Thymus (tissue), 11 donors: ENCODE measurements at regions not wholly inside any gene's neighbourhood (a gene's known extent, or its start where the extent isn't known, plus 50 kb on each side); places are given as distances from the start of the nearest gene placed in this dataset.

Experiments
- DNase-seq, 9 donors: peaks; one replicate each; pipeline ENCODE4 v3.0.0-alpha.2; 2013; ENCODE audit warnings: low spot score in 9 of 9, low read depth in 6 of 9, missing footprints in 1 of 9
- H3K27ac ChIP-seq, 2 donors: one replicate each; pipeline ENCODE4 v1.5.1; 2013; ENCODE audit warnings: control low read depth in 1 of 2, low read depth in 1 of 2, low read length in 1 of 2, mild to moderate bottlenecking in 1 of 2, moderate library complexity in 1 of 2
- H3K27me3 ChIP-seq, 2 donors: one replicate each; pipeline ENCODE4 v1.5.1; 2013; ENCODE audit warnings: low read length in 1 of 2; ENCODE audit not compliant: control insufficient read depth in 2 of 2, insufficient read depth in 1 of 2
- H3K36me3 ChIP-seq, 2 donors: one replicate each; pipeline ENCODE4 v1.5.1; 2013; ENCODE audit warnings: low read length in 1 of 2, mild to moderate bottlenecking in 1 of 2, moderate library complexity in 1 of 2; ENCODE audit not compliant: control insufficient read depth in 2 of 2, insufficient read depth in 2 of 2
- H3K4me1 ChIP-seq, 2 donors: one replicate each; pipeline ENCODE4 v1.5.1; 2013; ENCODE audit warnings: low read length in 2 of 2; ENCODE audit not compliant: control insufficient read depth in 2 of 2, insufficient read depth in 2 of 2
- H3K4me3 ChIP-seq, 2 donors: one replicate each; pipeline ENCODE4 v1.5.1; 2013; ENCODE audit warnings: low read length in 2 of 2, control low read depth in 1 of 2, mild to moderate bottlenecking in 1 of 2
- H3K9me3 ChIP-seq, 2 donors: one replicate each; pipeline ENCODE4 v1.5.1; 2013; ENCODE audit warnings: low read length in 1 of 2, mild to moderate bottlenecking in 1 of 2; ENCODE audit not compliant: control insufficient read depth in 2 of 2, insufficient read depth in 1 of 2
- WGBS: extraction: QIAGEN DNeasy Blood & Tissue Kit; methylation state at CpG from one replicate; pipeline ENCODE4 v1.1.7; 2013; 5-methylcytosine and 5-hydroxymethylcytosine counted together
- donor health status: healthy.

- no peak for DNase-seq
- Histone ChIP-seq H3K4me1 (no peaks in the 10 kb centered on the region), H3K27me3 (no peaks in the 10 kb centered on the region), H3K4me3 (no peak overlapping the region), H3K36me3 (no peaks in the 10 kb centered on the region), H3K27ac (no peak overlapping the region), H3K9me3 (no peaks in the 10 kb centered on the region)
- WGBS, result 89% methylated on average over 4 of the region's 4 CpGs
Measured at GRCh38 chr1:73824065-73824464, 373.9 kb downstream of the LRRIQ3 start.

- H3K36me3 ChIP-seq, result no peaks in the 10 kb centered on the region
- H3K27me3 ChIP-seq, result no peaks in the 10 kb centered on the region
- DNase-seq, result no peak
- no peak overlapping the region for H3K27ac ChIP-seq
- no peak overlapping the region for H3K4me3 ChIP-seq
- H3K4me1 ChIP-seq, result no peaks in the 10 kb centered on the region
- H3K9me3 ChIP-seq, result no peaks in the 10 kb centered on the region
Measured at GRCh38 chr1:73821520-73821919, 376.5 kb downstream of the LRRIQ3 start.

GRCh38 chr1:73820843-73821242 is 377.1 kb downstream of the LRRIQ3 start:
- H3K27me3 ChIP-seq, result no peaks in the 10 kb centered on the region
- no peak overlapping the region for H3K4me3 ChIP-seq
- DNase-seq, result no peak
- H3K27ac ChIP-seq, result no peak overlapping the region
- no peaks in the 10 kb centered on the region for H3K9me3 ChIP-seq
- no peaks in the 10 kb centered on the region for H3K36me3 ChIP-seq
- H3K4me1 ChIP-seq, result no peaks in the 10 kb centered on the region
- WGBS, result 99% methylated on average over 1 of the region's 1 CpG

GRCh38 chr1:73813716-73814115 is 384.3 kb downstream of the LRRIQ3 start:
- WGBS, result 77% methylated on average over 2 of the region's 2 CpGs
- no peaks in the 10 kb centered on the region for H3K4me1 ChIP-seq
- H3K9me3 ChIP-seq, result no peaks in the 10 kb centered on the region
- no peaks in the 10 kb centered on the region for H3K27me3 ChIP-seq
- no peak overlapping the region for H3K27ac ChIP-seq
- DNase-seq, result no peak
- H3K36me3 ChIP-seq, result no peaks in the 10 kb centered on the region
- no peak overlapping the region for H3K4me3 ChIP-seq

- no peaks in the 10 kb centered on the region for H3K36me3 ChIP-seq
- H3K9me3 ChIP-seq, result no peaks in the 10 kb centered on the region
- H3K4me3 ChIP-seq, result no peak overlapping the region
- H3K4me1 ChIP-seq, result no peaks in the 10 kb centered on the region
- no peak for DNase-seq
- no peaks in the 10 kb centered on the region for H3K27me3 ChIP-seq
- no peak overlapping the region for H3K27ac ChIP-seq
- 87% methylated on average over 2 of the region's 2 CpGs for WGBS
Measured at GRCh38 chr1:73813236-73813635, 384.7 kb downstream of the LRRIQ3 start.

GRCh38 chr1:73811798-73812197 is 386.2 kb downstream of the LRRIQ3 start:
- H3K4me3 ChIP-seq, result no peak overlapping the region
- WGBS, result 87% methylated on average over 3 of the region's 3 CpGs
- DNase-seq, result no peak

GRCh38 chr1:73804935-73805334 is 393.0 kb downstream of the LRRIQ3 start:
- Histone ChIP-seq H3K27me3 (no peaks in the 10 kb centered on the region), H3K27ac (no peak overlapping the region), H3K4me3 (no peak overlapping the region), H3K36me3 (no peaks in the 10 kb centered on the region), H3K4me1 (no peaks in the 10 kb centered on the region), H3K9me3 (no peaks in the 10 kb centered on the region)
- DNase-seq, result no peak
- WGBS, result 87% methylated on average over 3 of the region's 3 CpGs

More at GRCh38 chr1:73811798-73812197, 386.2 kb downstream of the LRRIQ3 start:
- H3K9me3 ChIP-seq, result no peaks in the 10 kb centered on the region
- no peak overlapping the region for H3K27ac ChIP-seq
- H3K36me3 ChIP-seq, result no peaks in the 10 kb centered on the region
- no peaks in the 10 kb centered on the region for H3K4me1 ChIP-seq
- no peaks in the 10 kb centered on the region for H3K27me3 ChIP-seq

- Histone ChIP-seq H3K36me3 (no peaks in the 10 kb centered on the region), H3K9me3 (no peaks in the 10 kb centered on the region), H3K27me3 (no peaks in the 10 kb centered on the region), H3K4me1 (no peaks in the 10 kb centered on the region), H3K27ac (no peak overlapping the region), H3K4me3 (no peak overlapping the region)
- 89% methylated on average over 4 of the region's 4 CpGs for WGBS
- DNase-seq, result no peak
Measured at GRCh38 chr1:73803380-73803779, 394.6 kb downstream of the LRRIQ3 start.

- Histone ChIP-seq H3K27ac (no peak overlapping the region), H3K36me3 (no peaks in the 10 kb centered on the region), H3K27me3 (no peaks in the 10 kb centered on the region), H3K4me3 (no peak overlapping the region), H3K9me3 (no peaks in the 10 kb centered on the region), H3K4me1 (no peaks in the 10 kb centered on the region)
- WGBS, result 51% methylated on average over 1 of the region's 1 CpG
- DNase-seq, result no peak
Measured at GRCh38 chr1:73801912-73802429, 396.0 kb downstream of the LRRIQ3 start.

- no peak for DNase-seq
- Histone ChIP-seq H3K27me3 (no peaks in the 10 kb centered on the region), H3K4me1 (no peaks in the 10 kb centered on the region), H3K9me3 (no peaks in the 10 kb centered on the region), H3K27ac (no peak overlapping the region), H3K36me3 (no peaks in the 10 kb centered on the region), H3K4me3 (no peak overlapping the region)
- WGBS, result 92% methylated on average over 2 of the region's 2 CpGs
Measured at GRCh38 chr1:73800376-73800775, 397.6 kb downstream of the LRRIQ3 start.
